HEK293 (cell line): ENCODE measurements at regions not wholly inside any gene's neighbourhood (a gene's known extent, or its start where the extent isn't known, plus 50 kb on each side); places are given as distances from the start of the nearest gene placed in this dataset.

Experiments
- CTCF ChIA-PET: fragments of 350-600 bp; formaldehyde crosslinking; extraction: SDS; loops from one replicate; lab custom pipeline; 2021; ENCODE audit warnings: antibody characterized with exemption; lab: Yijun Ruan, JAX
- POLR2A ChIA-PET: fragments of 300-600 bp; formaldehyde crosslinking; extraction: SDS; loops from one replicate; lab custom pipeline; 2020; ENCODE audit warnings: antibody characterized with exemption, inconsistent platforms; lab: Yijun Ruan, JAX
- H3K27ac ChIP-seq: fragments of 200-500 bp; sonication (Bioruptor generic); 2 replicates; pipeline ENCODE4 v1.5.1; 2014; ENCODE audit warnings: low read depth, low read length, control low read depth, inconsistent platforms; ENCODE audit errors: extremely low read depth
- H3K36me3 ChIP-seq, 2 experiments: fragments of 200-500 bp in 1 of 2; sonication (Bioruptor generic) in 1 of 2; 1 replicate in 1 of 2; 2 replicates in 1 of 2; pipeline ENCODE4 v1.5.1; 2014 to 2017; ENCODE audit warnings: inconsistent platforms in 2 of 2, low read length in 2 of 2; ENCODE audit not compliant: control insufficient read depth in 2 of 2, insufficient read depth in 1 of 2
- H3K4me1 ChIP-seq: fragments of 200-500 bp; sonication (Bioruptor generic); 2 replicates; pipeline ENCODE4 v1.5.1; 2014; ENCODE audit warnings: mild to moderate bottlenecking, low read length, inconsistent platforms; ENCODE audit not compliant: control insufficient read depth, insufficient read depth
- H3K4me3 ChIP-seq: 2 replicates; pipeline ENCODE4 v1.5.1; 2011; ENCODE audit warnings: low read depth, mild to moderate bottlenecking, control low read depth, low read length, moderate library complexity
- H3K9me3 ChIP-seq: fragments of 200-500 bp; sonication (Bioruptor generic); 2 replicates; pipeline ENCODE4 v1.5.1; 2014; ENCODE audit warnings: low read depth, low read length, inconsistent platforms; ENCODE audit not compliant: control insufficient read depth, insufficient read depth
- AEBP2 ChIP-seq: fragments of 450-650 bp; formaldehyde crosslinking; IDR thresholded peaks from 2 replicates; pipeline ENCODE4 v1.5.1; 2016; ENCODE audit warnings: missing biosample characterization, missing genetic modification characterization, borderline replicate concordance
- EGR2 ChIP-seq: fragments of 450-650 bp; formaldehyde crosslinking; IDR thresholded peaks from 2 replicates; pipeline ENCODE4 v1.5.1; 2016; ENCODE audit warnings: low read depth, missing biosample characterization, missing genetic modification characterization
- HOXA7 ChIP-seq: sonication (generic); formaldehyde crosslinking; IDR thresholded peaks from 2 replicates; pipeline ENCODE4 v1.8.1; 2022; ENCODE audit warnings: missing genetic modification reagents, borderline replicate concordance
- KLF7 ChIP-seq: fragments of 450-650 bp; formaldehyde crosslinking; IDR thresholded peaks from 2 replicates; pipeline ENCODE4 v1.5.1; 2016; ENCODE audit warnings: missing biosample characterization, missing genetic modification characterization, borderline replicate concordance
- TCF7L2 ChIP-seq: IDR thresholded peaks from 2 replicates; pipeline ENCODE4 v1.6.1; 2011; ENCODE audit warnings: low read depth, mild to moderate bottlenecking, inconsistent platforms, low read length, moderate library complexity, borderline replicate concordance
- YY1 ChIP-seq: fragments of 450-650 bp; formaldehyde crosslinking; IDR thresholded peaks from 2 replicates; pipeline ENCODE4 v1.5.1; 2018; ENCODE audit warnings: missing biosample characterization, missing genetic modification characterization
- ZBTB8A ChIP-seq: fragments of 450-650 bp; formaldehyde crosslinking; IDR thresholded peaks from 2 replicates; pipeline ENCODE4 v1.5.1; 2016; ENCODE audit warnings: missing biosample characterization, missing genetic modification characterization
- ZNF19 ChIP-seq: fragments of 450-650 bp; formaldehyde crosslinking; IDR thresholded peaks from 2 replicates; pipeline ENCODE4; 2016; ENCODE audit warnings: missing biosample characterization, missing genetic modification characterization, low read depth
- ZNF214 ChIP-seq: fragments of 450-650 bp; formaldehyde crosslinking; IDR thresholded peaks from 2 replicates; pipeline ENCODE4 v1.5.1; 2017; ENCODE audit warnings: missing biosample characterization, mild to moderate bottlenecking, missing genetic modification characterization, borderline replicate concordance
- ZNF274 ChIP-seq, 2 experiments: fragments of 200-500 bp in 1 of 2; fragments of 450-650 bp in 1 of 2; sonication (Bioruptor generic) in 1 of 2; formaldehyde crosslinking in 1 of 2; IDR thresholded peaks; 2 replicates each; pipeline versions ENCODE4 v1.5.1 to v1.6.1; 2014 to 2016; ENCODE audit warnings: borderline replicate concordance in 1 of 2, inconsistent platforms in 1 of 2, low read length in 1 of 2, missing biosample characterization in 1 of 2, missing genetic modification characterization in 1 of 2
- ZNF350 ChIP-seq: fragments of 450-650 bp; formaldehyde crosslinking; IDR thresholded peaks from 2 replicates; pipeline ENCODE4 v1.5.0; 2017; ENCODE audit warnings: missing biosample characterization, mild to moderate bottlenecking, missing genetic modification characterization
- ZNF423 ChIP-seq: fragments of 450-650 bp; formaldehyde crosslinking; IDR thresholded peaks from 2 replicates; pipeline ENCODE4 v1.5.1; 2016; ENCODE audit warnings: missing biosample characterization, missing genetic modification characterization
- ZNF488 ChIP-seq: fragments of 450-650 bp; formaldehyde crosslinking; IDR thresholded peaks from 2 replicates; pipeline ENCODE4 v1.5.1; 2016; ENCODE audit warnings: missing biosample characterization, missing genetic modification characterization
- ZNF510 ChIP-seq: fragments of 450-650 bp; formaldehyde crosslinking; IDR thresholded peaks from 2 replicates; pipeline ENCODE4 v1.5.1; 2018; ENCODE audit warnings: mild to moderate bottlenecking, missing genetic modification characterization, missing biosample characterization; ENCODE audit not compliant: insufficient replicate concordance
- ZNF521 ChIP-seq: fragments of 450-650 bp; formaldehyde crosslinking; IDR thresholded peaks from 2 replicates; pipeline ENCODE4 v1.5.1; 2017; ENCODE audit warnings: missing biosample characterization, mild to moderate bottlenecking, missing genetic modification characterization
- ZNF549 ChIP-seq: fragments of 450-650 bp; IDR thresholded peaks from 2 replicates; pipeline ENCODE4 v1.5.1; 2018; ENCODE audit warnings: missing biosample characterization, missing genetic modification characterization, mild to moderate bottlenecking, inconsistent platforms, moderate library complexity
- ZNF560 ChIP-seq: fragments of 450-650 bp; formaldehyde crosslinking; IDR thresholded peaks from 2 replicates; pipeline ENCODE4 v1.5.1; 2017; ENCODE audit warnings: missing biosample characterization, missing genetic modification characterization, borderline replicate concordance
- ZNF610 ChIP-seq: fragments of 450-650 bp; formaldehyde crosslinking; IDR thresholded peaks from 2 replicates; pipeline ENCODE4 v1.5.1; 2016; ENCODE audit warnings: missing biosample characterization, missing genetic modification characterization, borderline replicate concordance
- ZNF626 ChIP-seq: fragments of 450-650 bp; sonication (Bioruptor Pico); formaldehyde crosslinking; IDR thresholded peaks from 2 replicates; pipeline ENCODE4 v1.5.1; 2018; ENCODE audit warnings: missing biosample characterization, missing genetic modification characterization, inconsistent platforms
- ZNF658 ChIP-seq: fragments of 450-650 bp; formaldehyde crosslinking; IDR thresholded peaks from 2 replicates; pipeline ENCODE4; 2016; ENCODE audit warnings: missing biosample characterization, missing genetic modification characterization
- ZNF76 ChIP-seq: fragments of 450-650 bp; formaldehyde crosslinking; IDR thresholded peaks from 2 replicates; pipeline ENCODE4; 2016; ENCODE audit warnings: low read depth, missing biosample characterization, missing genetic modification characterization, borderline replicate concordance
- ZNF768 ChIP-seq: fragments of 450-650 bp; formaldehyde crosslinking; IDR thresholded peaks from 2 replicates; pipeline ENCODE4 v1.5.1; 2018; ENCODE audit warnings: missing biosample characterization, mild to moderate bottlenecking, missing genetic modification characterization
- ZNF785 ChIP-seq: fragments of 450-650 bp; formaldehyde crosslinking; IDR thresholded peaks from 2 replicates; pipeline ENCODE4 v1.5.1; 2016; ENCODE audit warnings: missing biosample characterization, missing genetic modification characterization
- TF ChIP-seq, protein P1 (sequence below): fragments of 450-650 bp; formaldehyde crosslinking; IDR thresholded peaks from 2 replicates; pipeline ENCODE4 v1.5.1; 2017; ENCODE audit warnings: missing biosample characterization, missing genetic modification characterization
- TF ChIP-seq, protein P2 (sequence below): fragments of 450-650 bp; formaldehyde crosslinking; IDR thresholded peaks from 2 replicates; pipeline ENCODE4 v1.5.1; 2016; ENCODE audit warnings: missing biosample characterization, missing genetic modification characterization
- TF ChIP-seq, protein P3 (sequence below): fragments of 450-650 bp; formaldehyde crosslinking; IDR thresholded peaks from 2 replicates; pipeline ENCODE4 v1.5.1; 2017; ENCODE audit warnings: missing biosample characterization, missing genetic modification characterization

DNA sequence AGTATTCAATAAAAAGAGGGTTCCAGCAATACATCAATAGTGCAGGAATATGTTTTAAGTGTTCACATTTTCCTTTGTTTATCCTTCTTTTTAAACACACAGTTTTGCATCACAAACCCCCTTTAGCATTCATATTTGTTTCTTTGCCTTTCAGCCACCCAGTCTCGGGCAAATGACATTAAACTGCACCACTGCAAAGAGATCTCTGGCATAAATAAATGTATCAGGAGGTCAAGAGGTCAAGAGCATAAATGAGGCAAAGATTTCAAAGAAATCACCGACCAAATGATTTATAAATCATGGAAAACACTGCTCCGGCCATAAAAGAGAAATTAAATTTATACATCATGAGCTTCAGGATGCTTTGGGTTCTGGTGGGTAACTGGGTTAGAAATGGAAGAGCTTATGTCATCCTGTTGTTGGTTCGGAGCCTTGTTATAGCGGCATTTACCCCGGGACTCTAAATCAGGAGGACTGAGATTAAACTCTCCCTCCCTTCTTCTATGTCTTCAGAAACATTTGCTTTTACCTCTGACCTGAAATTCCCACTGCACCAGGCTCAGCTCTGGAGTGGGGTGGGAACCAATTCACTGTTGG, 449.6 kb upstream of the CLINT1 start (continued):
- TF ChIP-seq ZNF19 (tag by site-specific recombination) = no peak

- Histone ChIP-seq H3K27ac (no peak overlapping the region), H3K9me3 (no peaks in the 10 kb centered on the region), H3K4me1 (no peaks in the 10 kb centered on the region), H3K36me3 (no peaks in the 10 kb centered on the region), H3K4me3 (no peak overlapping the region)
- TF ChIP-seq TCF7L2 (no peak), ZNF785 (tag by site-specific recombination) (no peak), ZBTB8A (tag by site-specific recombination) (no peak), ZNF510 (tag by site-specific recombination) (no peak), ZNF214 (tag by site-specific recombination) (no peak), ZNF521 (tag by site-specific recombination) (no peak), HOXA7 (no peak), ZNF560 (tag by site-specific recombination) (no peak)
- TF ChIP-seq, protein P1, sequence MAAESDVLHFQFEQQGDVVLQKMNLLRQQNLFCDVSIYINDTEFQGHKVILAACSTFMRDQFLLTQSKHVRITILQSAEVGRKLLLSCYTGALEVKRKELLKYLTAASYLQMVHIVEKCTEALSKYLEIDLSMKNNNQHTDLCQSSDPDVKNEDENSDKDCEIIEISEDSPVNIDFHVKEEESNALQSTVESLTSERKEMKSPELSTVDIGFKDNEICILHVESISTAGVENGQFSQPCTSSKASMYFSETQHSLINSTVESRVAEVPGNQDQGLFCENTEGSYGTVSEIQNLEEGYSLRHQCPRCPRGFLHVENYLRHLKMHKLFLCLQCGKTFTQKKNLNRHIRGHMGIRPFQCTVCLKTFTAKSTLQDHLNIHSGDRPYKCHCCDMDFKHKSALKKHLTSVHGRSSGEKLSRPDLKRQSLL (tag by site-specific recombination) = no peak
- ChIA-PET POLR2A (no interaction called here), CTCF (no interaction called here)
Measured at GRCh38 chr5:158305861-158306260, 446.9 kb upstream of the CLINT1 start.

DNA sequence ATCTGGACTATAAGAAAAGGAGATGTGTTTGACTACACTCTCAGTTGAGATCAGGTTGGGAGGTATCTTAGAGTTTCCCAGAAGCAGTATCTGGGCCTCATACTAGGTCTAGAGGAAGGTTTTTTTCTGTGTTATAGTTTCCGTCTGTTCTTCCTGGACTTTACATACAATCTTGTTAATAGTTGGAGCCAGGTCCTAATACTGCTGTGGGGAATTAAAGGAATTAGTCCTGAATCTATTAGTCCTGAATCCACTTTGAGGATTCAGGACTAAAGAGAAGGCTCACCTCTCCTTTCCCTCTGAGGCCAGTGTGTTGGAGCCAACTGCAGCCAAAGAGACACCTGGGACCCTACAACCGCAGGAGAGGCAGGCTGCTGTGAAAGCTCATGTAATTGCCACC, 445.7 kb upstream of the CLINT1 start:
- no peaks in the 10 kb centered on the region for H3K9me3 ChIP-seq
- H3K4me1 ChIP-seq = no peaks in the 10 kb centered on the region
- no peak overlapping the region for H3K4me3 ChIP-seq
- POLR2A ChIA-PET = no interaction called here
- CTCF ChIA-PET = no interaction called here
- TF ChIP-seq ZNF549 (tag by site-specific recombination) (no peak), ZNF510 (tag by site-specific recombination) (no peak), YY1 (tag by site-specific recombination) (no peak), ZNF350 (no peak), ZNF76 (tag by site-specific recombination) (no peak), ZNF610 (tag by site-specific recombination) (no peak), ZNF488 (no peak), ZNF423 (no peak), ZNF626 (tag by site-specific recombination) (no peak), AEBP2 (no peak), KLF7 (tag by site-specific recombination) (no peak), ZNF658 (no peak), EGR2 (tag by site-specific recombination) (no peak), ZNF274 (IDR thresholded peaks at IDR 0.05; ENCODE audit: low read length) (no peak), ZNF274 (tag by site-specific recombination; IDR thresholded peaks at IDR 0.05; ENCODE audit: borderline replicate concordance) (no peak), ZNF768 (tag by site-specific recombination) (no peak)
- TF ChIP-seq, protein P2, sequence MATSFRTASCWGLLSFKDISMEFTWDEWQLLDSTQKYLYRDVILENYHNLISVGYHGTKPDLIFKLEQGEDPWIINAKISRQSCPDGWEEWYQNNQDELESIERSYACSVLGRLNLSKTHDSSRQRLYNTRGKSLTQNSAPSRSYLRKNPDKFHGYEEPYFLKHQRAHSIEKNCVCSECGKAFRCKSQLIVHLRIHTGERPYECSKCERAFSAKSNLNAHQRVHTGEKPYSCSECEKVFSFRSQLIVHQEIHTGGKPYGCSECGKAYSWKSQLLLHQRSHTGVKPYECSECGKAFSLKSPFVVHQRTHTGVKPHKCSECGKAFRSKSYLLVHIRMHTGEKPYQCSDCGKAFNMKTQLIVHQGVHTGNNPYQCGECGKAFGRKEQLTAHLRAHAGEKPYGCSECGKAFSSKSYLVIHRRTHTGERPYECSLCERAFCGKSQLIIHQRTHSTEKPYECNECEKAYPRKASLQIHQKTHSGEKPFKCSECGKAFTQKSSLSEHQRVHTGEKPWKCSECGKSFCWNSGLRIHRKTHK (tag by site-specific recombination) = no peak
- TF ChIP-seq, protein P3, sequence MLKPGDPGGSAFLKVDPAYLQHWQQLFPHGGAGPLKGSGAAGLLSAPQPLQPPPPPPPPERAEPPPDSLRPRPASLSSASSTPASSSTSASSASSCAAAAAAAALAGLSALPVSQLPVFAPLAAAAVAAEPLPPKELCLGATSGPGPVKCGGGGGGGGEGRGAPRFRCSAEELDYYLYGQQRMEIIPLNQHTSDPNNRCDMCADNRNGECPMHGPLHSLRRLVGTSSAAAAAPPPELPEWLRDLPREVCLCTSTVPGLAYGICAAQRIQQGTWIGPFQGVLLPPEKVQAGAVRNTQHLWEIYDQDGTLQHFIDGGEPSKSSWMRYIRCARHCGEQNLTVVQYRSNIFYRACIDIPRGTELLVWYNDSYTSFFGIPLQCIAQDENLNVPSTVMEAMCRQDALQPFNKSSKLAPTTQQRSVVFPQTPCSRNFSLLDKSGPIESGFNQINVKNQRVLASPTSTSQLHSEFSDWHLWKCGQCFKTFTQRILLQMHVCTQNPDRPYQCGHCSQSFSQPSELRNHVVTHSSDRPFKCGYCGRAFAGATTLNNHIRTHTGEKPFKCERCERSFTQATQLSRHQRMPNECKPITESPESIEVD = no peak
- no peak overlapping the region for H3K27ac ChIP-seq
- no peaks in the 10 kb centered on the region for H3K36me3 ChIP-seq
